Astrocyte of the hippocampus (primary cell): ENCODE measurements at regions not wholly inside any gene's neighbourhood (a gene's known extent, or its start where the extent isn't known, plus 50 kb on each side); places are given as distances from the start of the nearest gene placed in this dataset.
A peak's percentile ranks its signal among the peaks of the same experiment; 100 is the strongest.
"Not testable (repeated sequence)": the region's sequence is repeated elsewhere in the genome, so short reads cannot be mapped to it uniquely, and the experiment has no call there.

Experiments
- DNase-seq: peaks from one replicate; pipeline ENCODE4 v3.0.0; 2011; ENCODE audit warnings: low read depth, low spot score

DNA sequence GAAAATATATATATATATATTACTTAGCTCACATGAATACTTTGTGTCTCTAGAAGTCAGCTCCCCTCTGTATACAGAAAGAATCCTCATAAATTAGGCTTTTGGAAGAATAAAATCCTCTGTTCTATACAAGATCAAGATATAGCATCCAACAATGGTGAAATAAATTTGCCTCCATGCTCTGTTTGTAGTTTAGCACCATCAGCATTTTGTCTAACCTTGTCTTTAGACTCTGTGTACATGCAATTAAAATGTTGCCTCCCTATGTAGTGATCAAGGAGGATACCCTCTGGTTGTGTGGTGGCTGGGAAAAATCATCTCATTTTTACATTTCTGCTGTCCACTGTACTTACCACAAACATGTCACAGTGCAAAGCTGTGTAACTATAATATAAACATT is 189.7 kb downstream of the C7orf25 start:
- no peak for DNase-seq

- DNase-seq: peak; percentile 13
Observed at GRCh38 chr7:42720991-42721796, 190.7 kb downstream of the C7orf25 start.

DNA sequence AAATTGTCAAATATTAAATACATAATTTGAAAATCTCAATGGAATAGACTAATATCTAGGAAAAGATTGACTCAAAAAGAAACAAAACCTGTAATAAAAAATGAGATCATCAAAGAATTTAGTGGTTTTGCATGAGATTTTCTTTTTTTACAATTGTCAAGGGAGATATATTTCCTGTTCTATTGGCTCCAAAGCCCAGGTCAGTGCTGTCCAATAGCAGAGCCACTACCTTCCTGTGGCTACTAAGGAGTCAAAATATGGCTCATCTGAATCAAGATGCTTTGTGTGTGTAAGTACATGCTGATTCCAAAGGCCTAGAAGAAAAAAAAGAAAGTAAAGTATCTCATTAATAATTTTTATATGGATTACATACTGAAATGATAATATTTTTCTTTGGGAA is 191.9 kb downstream of the C7orf25 start:
- DNase-seq: no peak

GRCh38 chr7:42718466-42718865 is 193.4 kb downstream of the C7orf25 start:
- not testable (repeated sequence) for DNase-seq

- DNase-seq: no peak
Observed at GRCh38 chr7:42714356-42714755, 197.5 kb downstream of the C7orf25 start.

GRCh38 chr7:42709284-42709683 is 202.6 kb downstream of the C7orf25 start:
- DNase-seq: no peak

DNA sequence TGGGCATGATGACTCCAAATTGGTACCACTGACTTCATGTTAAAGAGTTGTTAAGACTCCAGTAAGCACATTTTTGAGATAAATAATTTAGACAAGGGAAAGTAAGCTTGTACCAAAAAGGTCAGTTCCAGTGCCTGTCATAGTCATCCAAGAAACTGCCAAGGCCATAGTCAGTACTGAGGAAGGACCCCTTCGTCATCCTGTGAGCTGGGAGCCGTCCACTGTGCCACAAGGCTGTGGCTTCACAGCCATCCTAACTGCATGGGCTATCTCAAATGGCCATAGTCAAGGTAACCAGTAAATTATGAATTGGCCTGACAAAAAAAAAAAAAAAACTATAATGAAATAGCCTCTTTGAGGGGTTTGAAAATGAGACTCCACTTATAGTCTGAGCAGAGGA is 207.2 kb downstream of the C7orf25 start:
- DNase-seq: no peak

- DNase-seq: no peak
Observed at GRCh38 chr7:42702647-42703046, 209.2 kb downstream of the C7orf25 start.

- DNase-seq: no peak
Observed at GRCh38 chr7:42700406-42701327, 211.2 kb downstream of the C7orf25 start.

GRCh38 chr7:42699380-42700178 is 212.3 kb downstream of the C7orf25 start:
- no peak for DNase-seq

DNA sequence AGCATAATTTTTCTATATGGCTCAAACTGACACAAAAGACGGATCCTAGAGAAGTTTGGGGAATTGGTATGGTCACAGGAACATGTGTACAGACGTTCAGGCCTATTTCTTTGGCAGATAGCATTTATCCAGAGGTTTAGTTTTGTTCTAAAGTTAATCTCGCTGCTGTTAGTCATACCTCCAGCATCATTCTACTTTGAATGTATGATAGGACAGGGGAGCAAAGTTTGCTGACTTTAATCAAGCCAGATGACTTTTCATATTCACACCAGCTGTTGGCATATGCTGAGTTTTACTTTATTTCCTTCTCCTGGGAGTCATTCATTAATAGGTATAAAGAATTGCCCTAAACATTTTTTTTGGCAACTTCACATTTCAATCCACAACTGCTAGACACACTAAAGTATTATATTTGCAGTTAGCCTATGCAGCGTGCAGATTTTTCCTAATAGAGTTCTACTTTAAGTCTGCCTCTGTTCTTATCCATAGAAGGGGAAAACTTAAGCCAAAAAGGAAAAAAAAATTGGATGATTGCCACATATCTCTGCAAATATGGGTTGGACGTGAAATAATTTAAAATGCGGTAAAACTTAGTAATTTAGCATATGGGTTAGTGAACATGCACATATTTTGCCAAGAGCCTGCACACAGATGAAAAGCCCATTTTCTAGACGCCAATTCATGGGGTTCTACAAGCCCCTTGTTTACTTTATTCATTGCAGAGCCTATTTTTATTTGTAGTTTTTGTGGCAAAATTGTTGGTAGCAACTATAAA is 213.1 kb downstream of the C7orf25 start:
- no peak for DNase-seq

DNA sequence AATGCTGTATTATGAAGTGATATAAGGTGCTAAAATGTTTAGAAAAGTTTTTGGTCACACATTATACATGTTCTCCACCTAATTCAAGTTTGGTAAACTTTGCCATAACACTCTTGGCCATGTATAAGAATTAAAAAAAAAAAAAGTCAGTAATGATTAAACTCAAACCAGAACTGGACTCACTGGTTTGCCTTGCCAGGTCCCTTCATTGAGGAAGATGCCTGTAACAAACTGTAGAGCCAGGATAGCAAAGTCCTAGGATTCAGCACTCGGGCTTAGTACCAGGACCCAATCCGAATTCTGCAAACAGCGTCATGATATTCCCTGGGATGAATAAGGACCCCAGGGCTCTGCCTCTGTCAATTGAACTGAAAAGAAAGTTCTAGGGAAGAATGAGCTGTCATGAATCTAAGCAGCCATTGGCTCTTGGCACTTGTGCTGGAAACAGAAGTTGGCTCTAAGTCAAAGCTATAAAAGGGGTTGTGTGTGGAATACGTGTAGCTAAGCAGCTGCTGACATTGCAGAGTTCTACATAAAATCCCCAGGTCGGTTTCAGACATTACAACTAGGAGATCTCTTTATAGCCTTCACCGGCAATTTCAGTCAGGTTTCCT is 216.9 kb downstream of the C7orf25 start:
- peak; percentile 45 for DNase-seq

DNA sequence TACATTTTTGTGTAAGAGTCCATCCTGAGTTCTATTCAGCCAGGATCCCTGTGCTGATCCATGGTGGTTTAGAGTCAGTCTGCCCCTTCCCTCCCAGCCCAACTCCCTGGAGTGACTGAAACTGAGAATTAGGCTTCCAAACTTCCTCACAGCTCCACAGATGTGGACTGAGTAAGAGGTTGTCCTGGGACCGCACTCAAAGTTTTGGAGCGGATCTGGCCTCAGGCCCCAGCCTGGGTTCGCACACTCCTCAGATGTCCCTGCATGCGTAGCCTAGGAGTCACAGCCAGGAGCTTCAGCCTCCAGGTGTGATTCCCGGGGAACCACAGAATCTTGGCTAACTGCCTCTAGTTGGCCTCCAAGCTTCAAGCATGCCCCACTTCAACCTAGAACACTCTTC is 218.1 kb downstream of the C7orf25 start:
- DNase-seq: no peak

GRCh38 chr7:42692621-42693020 is 219.2 kb downstream of the C7orf25 start:
- DNase-seq: no peak

DNA sequence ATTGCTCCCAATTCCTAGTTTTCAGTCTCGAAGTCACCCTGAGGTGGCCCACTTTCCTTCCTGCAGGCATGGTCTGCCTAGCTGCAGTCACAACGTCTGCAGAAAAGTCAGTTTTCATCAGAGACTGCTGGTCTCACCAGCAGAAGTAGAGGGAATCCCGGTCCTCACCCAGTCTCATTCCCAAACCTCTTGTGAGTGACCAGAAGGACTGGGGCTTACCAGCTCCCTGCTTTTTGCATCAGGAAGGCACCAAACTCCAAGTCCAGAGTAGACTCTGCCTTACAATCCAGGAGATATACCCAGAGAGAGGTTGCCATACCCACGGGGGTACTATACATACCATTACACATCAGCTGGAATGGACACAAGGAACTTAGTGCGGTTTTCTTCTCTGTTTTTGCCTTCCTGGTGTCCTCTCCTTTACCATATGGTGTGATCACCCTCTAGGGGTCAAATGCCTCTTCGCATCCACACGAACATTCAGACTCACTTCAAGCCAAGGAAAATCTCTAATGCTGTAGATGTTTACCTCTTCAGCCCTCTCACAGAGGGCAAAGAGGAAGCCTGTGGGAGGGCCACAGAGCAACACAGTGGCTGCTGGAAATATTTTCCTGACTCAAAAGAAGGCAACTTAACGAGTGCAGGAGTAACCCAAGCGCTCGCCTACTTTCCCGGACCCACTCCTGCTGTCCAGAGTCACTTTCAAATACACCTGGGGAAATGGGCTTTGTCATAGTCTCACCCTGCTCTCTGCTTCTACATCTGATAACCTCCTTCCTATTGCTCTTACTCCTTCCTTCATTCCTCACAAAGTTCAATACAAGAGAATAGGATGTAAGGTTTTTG is 220.9 kb downstream of the C7orf25 start:
- peak; percentile 75 for DNase-seq

- no peak for DNase-seq
Observed at GRCh38 chr7:42689626-42690025, 222.2 kb downstream of the C7orf25 start.

- DNase-seq: no peak
Observed at GRCh38 chr7:42688056-42688371, 223.9 kb downstream of the C7orf25 start.

DNA sequence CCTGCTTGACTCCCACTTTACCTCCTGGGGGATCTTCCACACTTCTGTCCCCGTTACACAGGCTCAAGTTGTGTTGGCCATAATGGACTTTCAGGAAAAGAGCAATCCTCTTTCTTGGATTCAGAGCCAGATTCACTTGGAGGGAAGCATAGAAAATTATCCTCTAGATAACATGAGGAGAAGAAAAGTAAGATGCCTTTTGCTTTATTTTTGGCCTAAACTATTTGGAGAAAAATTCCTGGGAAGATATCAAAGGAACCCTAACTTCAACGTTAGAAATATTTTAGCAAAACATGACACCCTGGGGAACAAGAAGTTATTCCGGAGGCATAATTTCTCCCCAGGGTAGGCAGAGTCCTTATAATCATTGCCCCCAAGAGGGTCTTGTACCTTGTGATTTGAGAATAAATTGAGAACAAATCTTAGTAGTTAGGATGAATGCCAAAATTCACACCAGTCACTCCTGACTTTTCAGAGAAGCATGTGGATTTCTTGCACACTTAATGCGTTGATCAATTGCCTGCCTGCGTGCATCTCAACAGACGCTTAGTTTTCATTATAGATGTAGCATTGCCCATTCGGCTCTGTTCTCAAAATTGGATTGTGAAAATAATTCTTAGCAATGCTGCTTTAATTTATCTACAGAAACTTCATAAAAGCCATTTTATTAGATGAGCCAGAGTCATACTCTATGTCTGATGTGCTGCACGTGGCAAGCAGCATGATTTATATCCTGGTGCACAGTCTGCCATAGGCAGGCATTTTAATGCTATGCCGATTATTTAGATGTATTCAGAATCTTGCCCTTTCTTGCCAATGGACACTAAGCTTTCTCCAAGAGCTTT is 224.4 kb downstream of the C7orf25 start:
- no peak for DNase-seq

- no peak for DNase-seq
Observed at GRCh38 chr7:42686594-42687156, 225.2 kb downstream of the C7orf25 start.
